Stimulated activated naive CD8-positive, alpha-beta T cell treated with anti-CD3 and anti-CD28 coated beads, Interleukin-15, Interleukin-2, amounts not matched to agents 100 U/mL and 50 U/mL, for 24 hours (primary cell): ENCODE measurements at regions not wholly inside any gene's neighbourhood (a gene's known extent, or its start where the extent isn't known, plus 50 kb on each side); places are given as distances from the start of the nearest gene placed in this dataset.
"Not testable (repeated sequence)": the region's sequence is repeated elsewhere in the genome, so short reads cannot be mapped to it uniquely, and the experiment has no call there.

Experiments used
- ATAC-seq: fragments of 150-1000 bp; cut with Tn5 transposase; one replicate; pipeline ENCODE4 v1.10.0; 2021
- DNase-seq: peaks from one replicate; pipeline ENCODE4 v3.0.0; 2021

GRCh38 chr20:26120920-26121319 is 424.3 kb upstream of the ZNF337 start:
- ATAC-seq, DNase-seq: not testable (repeated sequence)

GRCh38 chr20:26094498-26094897 is 397.8 kb upstream of the ZNF337 start:
- DNase-seq, ATAC-seq: not testable (repeated sequence)

- not testable (repeated sequence) for DNase-seq, ATAC-seq
Measured at GRCh38 chr20:26091921-26092320, 395.3 kb upstream of the ZNF337 start.

- not testable (repeated sequence) for ATAC-seq, DNase-seq
Measured at GRCh38 chr20:26086195-26086594, 389.5 kb upstream of the ZNF337 start.

- ATAC-seq, DNase-seq: not testable (repeated sequence)
Measured at GRCh38 chr20:26073972-26074371, 377.3 kb upstream of the ZNF337 start.

DNA sequence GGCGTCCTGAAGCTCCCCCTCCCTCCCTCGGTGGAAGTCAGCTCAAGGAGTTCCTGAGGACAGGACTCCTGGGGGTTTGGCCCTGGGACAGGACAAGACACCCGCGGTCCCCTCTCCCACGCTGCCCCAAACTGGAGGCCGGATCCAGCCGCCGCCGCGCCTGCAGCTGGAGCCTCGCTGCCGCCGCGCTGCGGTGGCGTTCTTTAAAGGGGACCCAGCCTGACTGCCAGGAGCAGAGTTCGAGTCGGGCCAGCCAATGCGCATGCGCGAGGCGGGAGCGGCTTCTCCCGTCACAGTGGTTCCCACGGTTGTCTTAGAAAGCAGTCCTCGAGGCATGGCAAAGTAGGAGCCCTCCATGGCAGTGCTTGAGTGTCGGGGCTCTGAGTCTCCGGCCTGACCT is 362.7 kb upstream of the ZNF337 start:
- not testable (repeated sequence) for DNase-seq, ATAC-seq

GRCh38 chr20:26058446-26058845 is 361.8 kb upstream of the ZNF337 start:
- ATAC-seq: not testable (repeated sequence)

GRCh38 chr20:26057135-26057752 is 360.6 kb upstream of the ZNF337 start:
- DNase-seq: not testable (repeated sequence)
- ATAC-seq: peak; percentile 36

More at GRCh38 chr20:26058446-26058845, 361.8 kb upstream of the ZNF337 start:
- not testable (repeated sequence) for DNase-seq

DNA sequence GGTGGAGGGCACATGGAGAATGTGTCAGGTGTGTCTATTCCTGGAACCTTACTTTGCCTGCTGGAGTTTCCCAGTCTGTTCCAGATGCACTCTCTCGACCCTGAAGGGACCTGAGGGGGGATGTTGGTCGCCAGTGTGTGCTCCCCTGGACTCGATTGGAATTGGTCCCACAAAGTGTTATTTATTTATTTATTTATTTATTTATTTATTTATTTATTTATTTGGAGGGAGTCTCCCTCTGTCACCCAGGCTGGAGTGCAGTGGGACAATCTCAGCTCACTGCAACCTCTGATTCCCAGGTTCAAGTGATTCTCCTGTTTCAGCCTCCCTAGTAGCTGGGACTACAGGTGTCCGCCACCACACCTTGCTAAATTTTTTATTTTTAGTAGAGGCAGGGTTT is 329.1 kb upstream of the ZNF337 start:
- DNase-seq, ATAC-seq: not testable (repeated sequence)

- not testable (repeated sequence) for DNase-seq, ATAC-seq
Measured at GRCh38 chr20:26010942-26011276, 314.3 kb upstream of the ZNF337 start.

GRCh38 chr20:26010224-26010941 is 313.7 kb upstream of the ZNF337 start:
- not testable (repeated sequence) for ATAC-seq, DNase-seq

GRCh38 chr20:26009402-26010223 is 313.0 kb upstream of the ZNF337 start:
- peak; percentile 74 for DNase-seq
- not testable (repeated sequence) for ATAC-seq

DNA sequence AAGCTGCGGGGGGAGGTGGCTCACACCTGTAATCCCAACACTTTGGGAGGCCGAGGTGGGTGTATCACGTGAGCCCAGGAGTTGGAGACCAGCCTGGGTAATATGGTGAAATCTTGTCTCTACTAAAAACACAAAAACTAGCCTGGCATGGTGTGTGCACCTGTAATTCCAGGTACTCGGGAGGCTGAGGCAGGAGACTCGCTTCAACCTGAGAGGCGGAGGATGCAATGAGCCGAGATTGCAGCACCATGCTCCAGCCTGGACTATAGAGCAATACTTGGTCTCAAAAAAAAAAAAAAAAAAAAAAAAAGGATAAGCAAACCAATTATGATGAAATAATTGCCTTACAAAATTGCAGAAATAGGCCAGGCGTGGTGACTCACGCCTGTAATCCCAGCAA is 311.4 kb upstream of the ZNF337 start:
- ATAC-seq, DNase-seq: not testable (repeated sequence)

- ATAC-seq, DNase-seq: not testable (repeated sequence)
Measured at GRCh38 chr20:26006164-26006563, 309.5 kb upstream of the ZNF337 start.

GRCh38 chr20:26003959-26004358 is 307.3 kb upstream of the ZNF337 start:
- ATAC-seq, DNase-seq: not testable (repeated sequence)

- ATAC-seq, DNase-seq: not testable (repeated sequence)
Measured at GRCh38 chr20:25997367-25998038, 300.9 kb upstream of the ZNF337 start.

- ATAC-seq (no peak), DNase-seq (no peak)
Measured at GRCh38 chr20:25992146-25992545, 295.5 kb upstream of the ZNF337 start.

- DNase-seq: no peak
- ATAC-seq: no peak
Measured at GRCh38 chr20:25991756-25992130, 295.1 kb upstream of the ZNF337 start.

DNA sequence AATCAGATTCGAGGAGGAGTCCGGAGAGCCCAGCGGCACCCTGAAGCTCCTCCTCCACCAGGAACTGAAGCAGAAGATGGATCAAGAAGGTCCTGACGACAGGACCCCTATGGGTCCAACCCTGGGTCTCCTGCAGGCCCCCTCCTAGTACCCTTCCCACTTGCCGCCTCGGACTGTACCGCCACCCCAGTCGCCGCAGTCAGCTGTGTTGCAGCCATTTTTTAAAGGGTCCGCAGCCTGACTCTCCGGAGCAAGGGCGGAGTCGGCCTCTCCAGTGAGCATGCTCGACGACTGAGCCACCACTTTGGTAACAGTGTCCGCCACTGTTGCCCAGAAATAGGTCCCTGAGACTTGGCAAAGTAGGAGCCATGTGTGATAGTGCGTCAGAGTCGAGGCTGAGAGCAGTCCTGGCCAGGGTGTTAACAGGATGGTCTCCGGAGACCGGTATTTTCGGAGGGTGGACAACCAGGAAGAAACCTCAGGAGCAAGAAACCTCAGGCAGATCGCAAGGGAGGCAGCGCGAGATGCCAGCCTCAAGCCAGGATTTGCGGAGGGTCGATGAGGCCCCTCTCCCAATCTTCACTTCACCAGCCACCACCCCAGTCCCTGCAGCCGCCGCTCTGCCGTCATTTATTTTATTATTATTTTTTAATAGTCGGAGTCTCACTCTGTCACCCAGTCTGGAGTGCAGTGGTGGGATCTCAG is 294.6 kb upstream of the ZNF337 start:
- ATAC-seq: no peak
- DNase-seq: no peak

- not testable (repeated sequence) for DNase-seq, ATAC-seq
Measured at GRCh38 chr20:25989686-25990085, 293.0 kb upstream of the ZNF337 start.

GRCh38 chr20:25989196-25989595 is 292.5 kb upstream of the ZNF337 start:
- ATAC-seq (no peak), DNase-seq (no peak)
